ENCODE measurements at regions not wholly inside any gene's neighbourhood (a gene's known extent, or its start where the extent isn't known, plus 50 kb on each side); places are given as distances from the start of the nearest gene placed in this dataset.

- WGBS (ENCODE audit: insufficient coverage, low coverage, low lambda C conversion rate, missing lambda C conversion rate), result 23% methylated on average over 2 of the region's 2 CpGs
- Histone ChIP-seq H3K27me3 (no peaks in the 10 kb centered on the region), H3K27ac (no peak overlapping the region), H3K9me3 (no peaks in the 10 kb centered on the region), H3K4me1 (no peaks in the 10 kb centered on the region), H3K4me3 (no peak overlapping the region), H3K36me3 (no peaks in the 10 kb centered on the region)
- no peak for TF ChIP-seq POLR2A (IDR thresholded peaks at IDR 0.05)
- no peak for TF ChIP-seq CTCF (IDR thresholded peaks at IDR 0.05)
- ATAC-seq (no peak), DNase-seq (no peak)
- intact Hi-C loops (cut with DNase I), result no loop called here
Observed at GRCh38 chr1:239655023-239655422, 268.7 kb downstream of the CHRM3 start.

- WGBS (ENCODE audit: insufficient coverage, low coverage, low lambda C conversion rate, missing lambda C conversion rate), result 46% methylated on average over 2 of the region's 2 CpGs
- TF ChIP-seq CTCF (IDR thresholded peaks at IDR 0.05), result no peak
- no peak for TF ChIP-seq POLR2A (IDR thresholded peaks at IDR 0.05)
- ATAC-seq (peak; percentile 25 to 86 (median 74)), DNase-seq (no peak)
- H3K4me1 ChIP-seq, result no peaks in the 10 kb centered on the region
- no peaks in the 10 kb centered on the region for H3K27me3 ChIP-seq
- no peaks in the 10 kb centered on the region for H3K9me3 ChIP-seq
- intact Hi-C loops (cut with DNase I), result no loop called here
- H3K4me3 ChIP-seq, result no peak overlapping the region
- H3K36me3 ChIP-seq, result no peaks in the 10 kb centered on the region
- H3K27ac ChIP-seq, result no peak overlapping the region
Observed at GRCh38 chr1:239657291-239657690, 270.9 kb downstream of the CHRM3 start.

- 72% methylated on average over 3 of the region's 3 CpGs for WGBS (ENCODE audit: insufficient coverage, low coverage, low lambda C conversion rate, missing lambda C conversion rate)
- H3K36me3 ChIP-seq, result no peaks in the 10 kb centered on the region
- intact Hi-C loops (cut with DNase I), result no loop called here
- H3K27me3 ChIP-seq, result no peaks in the 10 kb centered on the region
- no peak overlapping the region for H3K4me3 ChIP-seq
- H3K9me3 ChIP-seq, result no peaks in the 10 kb centered on the region
- H3K4me1 ChIP-seq, result no peaks in the 10 kb centered on the region
- no peak for DNase-seq
- no peak for TF ChIP-seq CTCF (IDR thresholded peaks at IDR 0.05)
- TF ChIP-seq POLR2A (IDR thresholded peaks at IDR 0.05), result no peak
- H3K27ac ChIP-seq, result no peak overlapping the region
- no peak for ATAC-seq
Observed at GRCh38 chr1:239662950-239663349, 276.6 kb downstream of the CHRM3 start.

GRCh38 chr1:239672256-239672655 is 285.9 kb downstream of the CHRM3 start:
- 38% methylated on average over 1 of the region's 1 CpG for WGBS (ENCODE audit: insufficient coverage, low coverage, low lambda C conversion rate, missing lambda C conversion rate)
- Histone ChIP-seq H3K9me3 (no peaks in the 10 kb centered on the region), H3K4me3 (no peak overlapping the region), H3K36me3 (no peaks in the 10 kb centered on the region), H3K4me1 (no peaks in the 10 kb centered on the region), H3K27ac (no peak overlapping the region), H3K27me3 (no peaks in the 10 kb centered on the region)
- DNase-seq, result no peak
- intact Hi-C loops (cut with DNase I), result no loop called here
- TF ChIP-seq CTCF (IDR thresholded peaks at IDR 0.05), result no peak
- no peak for TF ChIP-seq POLR2A (IDR thresholded peaks at IDR 0.05)
- no peak for ATAC-seq

- no peaks in the 10 kb centered on the region for H3K4me1 ChIP-seq
- no peak overlapping the region for H3K27ac ChIP-seq
- no peaks in the 10 kb centered on the region for H3K9me3 ChIP-seq
- DNase-seq (no peak), ATAC-seq (no peak)
- H3K36me3 ChIP-seq, result no peaks in the 10 kb centered on the region
- intact Hi-C loops (cut with DNase I), result no loop called here
- no peak for TF ChIP-seq POLR2A (IDR thresholded peaks at IDR 0.05)
- TF ChIP-seq CTCF (IDR thresholded peaks at IDR 0.05), result no peak
- H3K4me3 ChIP-seq, result no peak overlapping the region
- 54% methylated on average over 2 of the region's 2 CpGs for WGBS (ENCODE audit: insufficient coverage, low coverage, low lambda C conversion rate, missing lambda C conversion rate)
- no peaks in the 10 kb centered on the region for H3K27me3 ChIP-seq
Observed at GRCh38 chr1:239675735-239676134, 289.4 kb downstream of the CHRM3 start.

Measured in right lobe of liver (tissue), 6 donors.